ENCODE measurements at regions not wholly inside any gene's neighbourhood (a gene's known extent, or its start where the extent isn't known, plus 50 kb on each side); places are given as distances from the start of the nearest gene placed in this dataset.
A peak's percentile ranks its signal among the peaks of the same experiment; 100 is the strongest.
"Not testable (repeated sequence)": the region's sequence is repeated elsewhere in the genome, so short reads cannot be mapped to it uniquely, and the experiment has no call there.

- H3K27ac Mint-ChIP-seq; CTCF ChIA-PET; H3K4me3 Mint-ChIP-seq; H3K27me3 Mint-ChIP-seq; H3K4me3 ChIP-seq (ENCODE audit: low read length); POLR2A ChIA-PET; H3K36me3 Mint-ChIP-seq; DNase-seq; H3K36me3 ChIP-seq (ENCODE audit: insufficient read depth, low read length); H3K27me3 ChIP-seq (ENCODE audit: insufficient read depth, low read length, poor library complexity, severe bottlenecking); H3K4me1 ChIP-seq (ENCODE audit: insufficient read depth, low read length); H3K9me3 ChIP-seq (ENCODE audit: low read length); H3K27ac ChIP-seq (ENCODE audit: low read depth, low read length): not testable (repeated sequence)
- Mint-ChIP-seq H3K9me3 (peaks cover 0 to 17% (median 4%) of the 10 kb centered on the region in 5 donors), H3K4me1 (peaks cover 0 to 14% (median 8%) of the 10 kb centered on the region in 3 donors)
Measured at GRCh38 chr1:185383805-185384204, 66.8 kb upstream of the IVNS1ABP start.

GRCh38 chr1:185377831-185378230 lies 60.8 kb upstream of the IVNS1ABP start:
- no peak for DNase-seq
- H3K4me3 Mint-ChIP-seq = no peak overlapping the region
- H3K9me3 ChIP-seq (ENCODE audit: low read length) = no peaks in the 10 kb centered on the region
- H3K27me3 ChIP-seq (ENCODE audit: insufficient read depth, low read length, poor library complexity, severe bottlenecking) = no peaks in the 10 kb centered on the region
- CTCF ChIA-PET = no interaction called here
- no peaks in the 10 kb centered on the region for H3K27me3 Mint-ChIP-seq
- no peaks in the 10 kb centered on the region for H3K36me3 Mint-ChIP-seq
- H3K27ac Mint-ChIP-seq = no peak overlapping the region
- no peak overlapping the region for H3K27ac ChIP-seq (ENCODE audit: low read depth, low read length)
- H3K4me1 Mint-ChIP-seq = peaks cover 11 to 16% (median 16%) of the 10 kb centered on the region in 3 donors
- H3K4me3 ChIP-seq (ENCODE audit: low read length) = no peak overlapping the region
- no peaks in the 10 kb centered on the region for H3K4me1 ChIP-seq (ENCODE audit: insufficient read depth, low read length)
- no peaks in the 10 kb centered on the region for H3K36me3 ChIP-seq (ENCODE audit: insufficient read depth, low read length)
- POLR2A ChIA-PET = no interaction called here
- H3K9me3 Mint-ChIP-seq = peaks cover 0 to 8% (median 2%) of the 10 kb centered on the region in 5 donors

DNA sequence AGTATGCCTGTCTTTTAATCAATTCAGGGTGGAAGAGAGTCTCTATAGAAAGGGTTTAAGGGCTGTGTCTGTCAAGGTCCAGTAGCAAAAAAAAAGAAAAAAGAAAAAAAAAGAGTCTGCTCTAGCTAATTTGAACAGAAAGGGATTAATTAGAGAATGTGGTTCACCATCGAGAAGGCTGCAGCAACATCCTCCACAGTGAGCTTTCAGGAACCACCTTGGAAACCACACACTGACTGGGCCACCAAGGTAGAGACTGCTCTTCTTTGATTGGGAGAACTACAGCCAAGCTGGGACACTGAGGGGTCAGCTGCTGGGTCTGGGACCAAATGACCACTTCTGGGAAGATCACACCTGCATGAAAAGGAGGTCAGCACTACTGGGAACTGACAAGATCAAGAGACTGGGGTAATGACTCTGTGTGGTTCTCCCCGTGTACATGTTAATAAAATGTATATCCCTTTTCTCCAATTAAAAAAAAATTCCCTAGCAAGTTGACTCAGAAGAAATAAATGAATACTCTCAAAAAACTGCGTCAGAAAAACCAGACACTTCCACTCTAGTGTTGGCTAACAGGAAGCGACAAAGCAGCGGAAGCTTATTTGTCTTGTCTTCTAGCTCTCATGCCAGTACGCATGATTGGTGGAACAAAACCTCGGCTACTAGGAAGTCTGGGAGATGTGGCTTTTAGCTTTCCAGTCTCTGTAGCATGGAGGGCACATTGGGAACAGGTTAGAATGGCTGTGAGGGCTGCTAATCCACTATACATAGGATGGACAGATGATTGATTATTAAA lies 60.0 kb upstream of the IVNS1ABP start:
- peaks cover 11 to 17% (median 16%) of the 10 kb centered on the region in 3 donors for H3K4me1 Mint-ChIP-seq
- Histone ChIP-seq H3K9me3 (ENCODE audit: low read length) (no peaks in the 10 kb centered on the region), H3K27me3 (ENCODE audit: insufficient read depth, low read length, poor library complexity, severe bottlenecking) (no peaks in the 10 kb centered on the region), H3K4me3 (ENCODE audit: low read length) (no peak overlapping the region), H3K4me1 (ENCODE audit: insufficient read depth, low read length) (no peaks in the 10 kb centered on the region), H3K27ac (ENCODE audit: low read depth, low read length) (no peak overlapping the region), H3K36me3 (ENCODE audit: insufficient read depth, low read length) (no peaks in the 10 kb centered on the region)
- no peaks in the 10 kb centered on the region for H3K36me3 Mint-ChIP-seq
- H3K9me3 Mint-ChIP-seq = peaks cover 0 to 8% (median 2%) of the 10 kb centered on the region in 5 donors
- DNase-seq = no peak
- H3K4me3 Mint-ChIP-seq = no peak overlapping the region
- POLR2A ChIA-PET = no interaction called here
- CTCF ChIA-PET = no interaction called here
- H3K27ac Mint-ChIP-seq = peak overlapping the region in 1 of 8 donors; percentile 29
- no peaks in the 10 kb centered on the region for H3K27me3 Mint-ChIP-seq

DNA sequence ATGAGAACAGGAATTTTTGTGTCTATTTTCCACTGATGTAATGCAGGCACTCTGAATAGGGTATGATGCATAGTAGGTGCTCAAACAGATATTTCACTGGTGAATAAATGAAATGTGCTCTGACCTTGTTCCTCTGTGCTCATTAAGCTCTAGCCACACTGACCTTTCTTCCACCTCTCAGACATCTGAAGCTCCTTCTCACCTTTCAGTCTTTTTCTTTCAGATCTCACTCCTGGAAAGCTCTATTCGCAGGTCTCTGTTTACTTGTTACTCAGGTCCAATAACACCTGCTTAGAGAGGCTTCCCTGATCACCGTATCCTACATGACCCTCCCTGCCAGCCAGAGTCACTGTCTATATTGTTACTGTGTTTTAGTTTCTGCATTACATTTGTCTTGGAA lies 59.2 kb upstream of the IVNS1ABP start:
- no peaks in the 10 kb centered on the region for H3K4me1 ChIP-seq (ENCODE audit: insufficient read depth, low read length)
- no peak overlapping the region for H3K27ac ChIP-seq (ENCODE audit: low read depth, low read length)
- H3K27me3 Mint-ChIP-seq = no peaks in the 10 kb centered on the region
- no peak overlapping the region for H3K4me3 Mint-ChIP-seq
- H3K4me1 Mint-ChIP-seq = peaks cover 11 to 17% (median 16%) of the 10 kb centered on the region in 3 donors
- H3K9me3 Mint-ChIP-seq = peaks cover 0 to 2% (median under 1%) of the 10 kb centered on the region in 5 donors
- no peak for DNase-seq
- H3K36me3 Mint-ChIP-seq = no peaks in the 10 kb centered on the region
- no peaks in the 10 kb centered on the region for H3K9me3 ChIP-seq (ENCODE audit: low read length)
- H3K27me3 ChIP-seq (ENCODE audit: insufficient read depth, low read length, poor library complexity, severe bottlenecking) = no peaks in the 10 kb centered on the region
- no peak overlapping the region for H3K4me3 ChIP-seq (ENCODE audit: low read length)
- POLR2A ChIA-PET = no interaction called here
- CTCF ChIA-PET = no interaction called here
- H3K36me3 ChIP-seq (ENCODE audit: insufficient read depth, low read length) = no peaks in the 10 kb centered on the region
- H3K27ac Mint-ChIP-seq = no peak overlapping the region

DNA sequence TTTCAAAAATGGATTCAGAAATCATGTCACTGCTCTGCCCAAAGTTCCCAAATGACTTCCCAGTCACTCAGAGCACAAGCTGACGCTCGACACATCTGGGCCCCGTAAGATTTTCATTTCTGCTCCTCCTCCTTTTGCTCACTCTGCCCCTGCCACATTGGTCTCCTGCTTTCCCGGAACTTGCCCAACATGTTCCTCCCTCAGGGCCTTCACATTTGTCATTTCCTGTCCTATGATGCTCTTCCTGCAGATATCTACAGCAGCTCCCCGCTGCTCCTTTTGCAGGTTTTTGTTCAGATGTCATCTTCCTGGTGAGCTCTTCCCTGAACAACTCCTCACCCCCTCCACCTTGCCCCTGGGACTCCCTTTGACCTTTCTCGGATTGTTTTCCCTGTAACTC lies 58.5 kb upstream of the IVNS1ABP start:
- POLR2A ChIA-PET = no interaction called here
- Histone ChIP-seq H3K36me3 (ENCODE audit: insufficient read depth, low read length) (no peaks in the 10 kb centered on the region), H3K4me3 (ENCODE audit: low read length) (no peak overlapping the region), H3K4me1 (ENCODE audit: insufficient read depth, low read length) (no peaks in the 10 kb centered on the region), H3K27me3 (ENCODE audit: insufficient read depth, low read length, poor library complexity, severe bottlenecking) (no peaks in the 10 kb centered on the region), H3K9me3 (ENCODE audit: low read length) (no peaks in the 10 kb centered on the region), H3K27ac (ENCODE audit: low read depth, low read length) (no peak overlapping the region)
- Mint-ChIP-seq H3K9me3 (peaks cover 0 to 2% (median 0%) of the 10 kb centered on the region in 5 donors), H3K36me3 (no peaks in the 10 kb centered on the region), H3K4me3 (no peak overlapping the region), H3K4me1 (peaks cover 11 to 17% (median 16%) of the 10 kb centered on the region in 3 donors), H3K27ac (no peak overlapping the region), H3K27me3 (no peaks in the 10 kb centered on the region)
- CTCF ChIA-PET = no interaction called here
- DNase-seq = no peak

GRCh38 chr1:185373813-185374529 lies 56.9 kb upstream of the IVNS1ABP start:
- Mint-ChIP-seq H3K36me3 (no peaks in the 10 kb centered on the region), H3K9me3 (peaks cover 0 to 2% (median 0%) of the 10 kb centered on the region in 5 donors), H3K4me1 (peaks cover 11 to 17% (median 16%) of the 10 kb centered on the region in 3 donors), H3K4me3 (no peak overlapping the region), H3K27me3 (no peaks in the 10 kb centered on the region), H3K27ac (peak overlapping the region in 1 of 8 donors; percentile 24)
- CTCF ChIA-PET = no interaction called here
- no peak overlapping the region for H3K27ac ChIP-seq (ENCODE audit: low read depth, low read length)
- POLR2A ChIA-PET = no interaction called here
- no peak for DNase-seq
- no peak overlapping the region for H3K4me3 ChIP-seq (ENCODE audit: low read length)
- no peaks in the 10 kb centered on the region for H3K36me3 ChIP-seq (ENCODE audit: insufficient read depth, low read length)
- H3K27me3 ChIP-seq (ENCODE audit: insufficient read depth, low read length, poor library complexity, severe bottlenecking) = no peaks in the 10 kb centered on the region
- no peaks in the 10 kb centered on the region for H3K9me3 ChIP-seq (ENCODE audit: low read length)
- no peaks in the 10 kb centered on the region for H3K4me1 ChIP-seq (ENCODE audit: insufficient read depth, low read length)

GRCh38 chr1:185369786-185370185 lies 52.7 kb upstream of the IVNS1ABP start:
- H3K27me3 ChIP-seq (ENCODE audit: insufficient read depth, low read length, poor library complexity, severe bottlenecking) = no peaks in the 10 kb centered on the region
- H3K4me3 ChIP-seq (ENCODE audit: low read length) = no peak overlapping the region
- DNase-seq = no peak
- H3K4me1 Mint-ChIP-seq = peaks cover 11 to 17% (median 16%) of the 10 kb centered on the region in 3 donors
- no peak overlapping the region for H3K4me3 Mint-ChIP-seq
- H3K9me3 ChIP-seq (ENCODE audit: low read length) = no peaks in the 10 kb centered on the region
- no peak overlapping the region for H3K27ac ChIP-seq (ENCODE audit: low read depth, low read length)
- H3K9me3 Mint-ChIP-seq = no peaks in the 10 kb centered on the region
- H3K4me1 ChIP-seq (ENCODE audit: insufficient read depth, low read length) = no peaks in the 10 kb centered on the region
- H3K27ac Mint-ChIP-seq = no peak overlapping the region
- peaks cover 3 to 11% of the 10 kb centered on the region in 2 donors for H3K27me3 Mint-ChIP-seq
- ChIA-PET CTCF (interaction anchor here (1.1 kb wide), 1 partner anchor 311 kb away, joined by 3 read pairs; no protein-coding TSS in a partner anchor), POLR2A (no interaction called here)
- no peaks in the 10 kb centered on the region for H3K36me3 Mint-ChIP-seq
- H3K36me3 ChIP-seq (ENCODE audit: insufficient read depth, low read length) = no peaks in the 10 kb centered on the region

GRCh38 chr1:185368913-185369491 lies 52.0 kb upstream of the IVNS1ABP start:
- CTCF ChIA-PET = interaction anchor here (1.1 kb wide), 1 partner anchor 312 kb away, joined by 3 read pairs; no protein-coding TSS in a partner anchor
- Mint-ChIP-seq H3K4me3 (no peak overlapping the region), H3K4me1 (peaks cover 8 to 12% (median 11%) of the 10 kb centered on the region in 3 donors)

More at GRCh38 chr1:185368913-185369491, 52.0 kb upstream of the IVNS1ABP start:
- no peak overlapping the region for H3K27ac Mint-ChIP-seq
- H3K27ac ChIP-seq (ENCODE audit: low read depth, low read length) = no peak overlapping the region
- H3K4me3 ChIP-seq (ENCODE audit: low read length) = no peak overlapping the region
- H3K36me3 ChIP-seq (ENCODE audit: insufficient read depth, low read length) = no peaks in the 10 kb centered on the region
- H3K27me3 Mint-ChIP-seq = peaks cover 3 to 15% of the 10 kb centered on the region in 2 donors
- no peak for DNase-seq
- H3K9me3 Mint-ChIP-seq = no peaks in the 10 kb centered on the region
- H3K9me3 ChIP-seq (ENCODE audit: low read length) = no peaks in the 10 kb centered on the region
- POLR2A ChIA-PET = no interaction called here
- H3K27me3 ChIP-seq (ENCODE audit: insufficient read depth, low read length, poor library complexity, severe bottlenecking) = no peaks in the 10 kb centered on the region
- H3K4me1 ChIP-seq (ENCODE audit: insufficient read depth, low read length) = no peaks in the 10 kb centered on the region
- no peaks in the 10 kb centered on the region for H3K36me3 Mint-ChIP-seq
